Occipital lobe (tissue), 1 donor: ENCODE measurements at regions not wholly inside any gene's neighbourhood (a gene's known extent, or its start where the extent isn't known, plus 50 kb on each side); places are given as distances from the start of the nearest gene placed in this dataset.
A peak's percentile ranks its signal among the peaks of the same experiment; 100 is the strongest.

Experiments used
- DNase-seq: peaks from one replicate; lab custom pipeline; 2025; lab: John Stamatoyannopoulos, UW

GRCh38 chr16:56140645-56141044 is 50.6 kb upstream of the GNAO1 start:
- no peak for DNase-seq

- DNase-seq = no peak
These were observed 54.0 kb upstream of the GNAO1 start for GRCh38 chr16:56137269-56137668.

- no peak for DNase-seq
These were observed 55.0 kb upstream of the GNAO1 start for GRCh38 chr16:56136256-56136655.

- no peak for DNase-seq
These were observed 56.5 kb upstream of the GNAO1 start for GRCh38 chr16:56134790-56135189.

GRCh38 chr16:56125922-56126321 is 65.4 kb upstream of the GNAO1 start:
- no peak for DNase-seq

GRCh38 chr16:56122251-56122650 is 69.0 kb upstream of the GNAO1 start:
- no peak for DNase-seq

- DNase-seq = no peak
These were observed 70.2 kb upstream of the GNAO1 start for GRCh38 chr16:56121156-56121500.

GRCh38 chr16:56120447-56121155 is 70.7 kb upstream of the GNAO1 start:
- DNase-seq = no peak

GRCh38 chr16:56119133-56119532 is 72.2 kb upstream of the GNAO1 start:
- no peak for DNase-seq

GRCh38 chr16:56116577-56116964 is 74.7 kb upstream of the GNAO1 start:
- DNase-seq = no peak

- no peak for DNase-seq
These were observed 75.3 kb upstream of the GNAO1 start for GRCh38 chr16:56115817-56116576.

GRCh38 chr16:56113223-56113622 is 78.1 kb upstream of the GNAO1 start:
- no peak for DNase-seq

- no peak for DNase-seq
These were observed 80.2 kb upstream of the GNAO1 start for GRCh38 chr16:56111100-56111499.

- no peak for DNase-seq
These were observed 81.3 kb upstream of the GNAO1 start for GRCh38 chr16:56109994-56110393.

GRCh38 chr16:56109205-56109604 is 82.1 kb upstream of the GNAO1 start:
- DNase-seq = no peak

- no peak for DNase-seq
These were observed 82.6 kb upstream of the GNAO1 start for GRCh38 chr16:56108724-56109123.

- DNase-seq = peak; percentile 35
These were observed 83.2 kb upstream of the GNAO1 start for GRCh38 chr16:56108056-56108471.

GRCh38 chr16:56106527-56106926 is 84.8 kb upstream of the GNAO1 start:
- no peak for DNase-seq

GRCh38 chr16:56102906-56103305 is 88.4 kb upstream of the GNAO1 start:
- no peak for DNase-seq

- DNase-seq = peak; percentile 24
These were observed 89.1 kb upstream of the GNAO1 start for GRCh38 chr16:56102183-56102686.

GRCh38 chr16:56101480-56101879 is 89.8 kb upstream of the GNAO1 start:
- DNase-seq = no peak

- DNase-seq = no peak
These were observed 94.0 kb upstream of the GNAO1 start for GRCh38 chr16:56097306-56097705.

- DNase-seq = no peak
These were observed 97.1 kb upstream of the GNAO1 start for GRCh38 chr16:56094231-56094630.
